NCI-H2171 (cell line): ENCODE measurements at regions not wholly inside any gene's neighbourhood (a gene's known extent, or its start where the extent isn't known, plus 50 kb on each side); places are given as distances from the start of the nearest gene placed in this dataset.

ENCODE experiments used
- DNase-seq: peaks from one replicate; lab custom pipeline; 2025; lab: John Stamatoyannopoulos, UW

DNA sequence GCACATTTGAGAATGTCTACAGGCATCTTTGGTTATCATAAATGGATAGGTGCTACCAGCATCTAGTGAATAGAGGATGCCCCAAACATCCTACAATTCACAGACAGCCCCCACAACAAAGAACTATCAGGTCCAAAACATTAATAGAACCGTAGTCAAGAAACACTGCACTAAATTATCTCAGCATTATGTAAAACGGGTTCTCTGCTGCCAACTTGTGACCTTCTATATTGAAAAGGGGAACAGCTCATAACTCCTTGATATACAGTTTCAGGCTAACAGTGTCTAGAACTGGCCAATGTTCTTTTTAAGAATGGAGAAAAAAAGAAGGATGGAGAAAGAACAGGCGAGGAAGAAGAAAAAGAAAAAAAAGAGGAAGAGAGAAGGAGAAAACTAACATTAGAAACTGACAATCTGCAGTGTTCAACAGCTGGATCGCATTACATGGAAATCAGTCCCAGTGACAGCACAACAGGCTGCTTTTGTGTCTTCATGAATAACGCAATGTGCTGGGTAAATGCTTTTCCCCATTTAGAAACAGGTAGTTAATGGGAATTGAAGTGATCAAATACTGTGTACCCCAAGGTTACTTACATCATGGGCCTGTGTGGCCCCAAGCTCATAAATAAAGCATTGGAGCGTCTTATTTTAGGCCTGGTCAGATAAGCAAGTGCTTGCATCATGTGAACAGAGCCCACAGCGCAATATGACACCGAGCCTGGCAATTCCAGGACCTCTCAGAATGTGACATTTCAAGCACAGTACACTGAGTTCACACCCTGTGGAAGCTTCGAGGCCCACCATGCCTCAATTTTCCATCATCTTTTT is 339.5 kb downstream of the DHX15 start:
- DNase-seq: no peak

DNA sequence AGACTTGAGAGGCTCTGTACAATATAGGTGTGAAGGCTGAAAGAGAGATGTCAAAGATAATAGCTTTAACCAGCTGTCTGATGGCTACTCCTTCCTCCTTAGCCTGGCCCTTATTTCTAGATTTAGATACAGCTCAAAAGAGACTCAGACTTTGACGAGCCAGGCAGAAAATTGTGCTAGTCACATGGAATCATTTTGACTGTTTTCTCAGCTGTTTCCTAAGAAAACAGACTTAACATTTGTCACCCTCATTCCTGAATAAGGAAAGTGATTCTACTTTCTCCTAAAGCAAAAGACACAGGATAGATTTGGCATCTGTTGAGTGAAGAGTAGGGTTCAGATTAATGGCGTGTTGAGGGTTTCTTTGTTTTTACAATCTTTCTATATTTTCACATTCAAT is 340.7 kb downstream of the DHX15 start:
- no peak for DNase-seq

DNA sequence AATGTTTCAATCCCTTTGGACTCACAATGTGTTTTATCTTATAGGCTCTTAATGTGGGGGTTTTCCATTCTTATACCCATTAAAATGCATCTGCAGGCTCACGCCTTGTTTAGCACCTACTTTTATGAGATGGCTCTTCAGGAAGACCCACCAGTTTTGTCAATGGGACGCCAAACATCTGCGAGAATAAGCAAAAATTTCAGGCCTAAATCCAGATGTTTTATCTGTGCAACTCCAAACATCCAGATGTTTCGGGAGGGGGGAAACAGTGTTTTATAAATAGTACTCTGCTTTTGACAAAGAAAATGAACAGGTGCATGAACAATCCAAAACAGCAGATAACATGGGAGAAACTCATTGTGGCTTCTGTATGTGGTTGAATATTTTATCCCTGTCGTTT is 342.8 kb downstream of the DHX15 start:
- no peak for DNase-seq

DNA sequence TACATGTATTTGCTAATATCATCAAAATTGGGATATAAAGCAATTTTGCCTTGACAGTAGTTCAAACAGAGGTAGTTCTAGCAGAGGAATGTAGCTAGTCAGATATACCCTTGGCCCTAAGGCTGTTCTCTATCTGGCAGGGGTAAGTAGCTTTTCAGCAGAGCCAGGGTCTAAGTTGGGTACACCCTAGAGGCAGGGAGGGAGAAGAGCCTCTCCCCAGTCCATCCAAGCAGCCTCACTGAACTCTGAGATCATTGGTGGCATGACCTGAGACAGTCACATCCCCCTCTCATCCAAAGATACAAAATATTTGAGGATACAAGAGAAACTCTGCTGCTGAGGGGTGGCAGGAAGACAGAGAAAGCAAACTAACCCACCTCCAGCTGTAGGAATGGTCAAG is 343.7 kb downstream of the DHX15 start:
- no peak for DNase-seq

DNA sequence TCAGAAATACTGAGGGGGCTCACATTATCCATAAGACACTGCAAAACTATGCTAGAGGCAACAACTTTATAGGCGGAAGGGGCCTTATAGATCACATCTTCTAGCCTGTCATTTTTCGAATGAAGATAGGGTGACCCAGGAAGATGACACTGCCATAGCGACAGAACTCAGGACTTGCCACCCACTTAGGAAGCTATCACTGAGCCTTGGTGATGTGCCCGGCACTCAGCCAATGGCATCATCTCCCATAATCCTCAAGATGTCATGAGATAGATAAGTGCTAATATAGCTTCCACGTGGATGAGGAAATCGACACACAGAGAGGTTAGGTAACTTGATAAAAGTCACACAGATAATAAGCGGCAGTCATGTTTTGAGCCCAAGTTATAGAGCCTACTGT is 346.6 kb downstream of the DHX15 start:
- no peak for DNase-seq

DNA sequence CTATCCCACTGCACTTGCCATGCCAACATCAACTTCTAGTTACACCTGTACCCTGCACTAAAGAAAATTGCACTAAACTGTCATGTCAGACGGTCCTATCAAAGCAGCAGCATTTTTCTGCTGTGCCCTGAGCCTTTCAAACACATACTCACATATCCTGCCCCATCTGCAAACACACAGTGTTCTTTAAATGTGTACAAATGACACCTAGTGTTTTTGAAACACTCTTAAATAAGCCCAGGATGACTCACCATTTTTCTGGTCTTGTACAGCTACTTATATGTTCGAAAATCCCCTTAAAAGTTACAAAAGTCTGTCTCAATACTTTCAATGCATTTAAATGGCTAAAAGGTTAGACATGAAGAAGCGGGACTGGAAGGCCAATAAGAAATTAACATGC is 346.7 kb upstream of the PPARGC1A start:
- DNase-seq: no peak

DNA sequence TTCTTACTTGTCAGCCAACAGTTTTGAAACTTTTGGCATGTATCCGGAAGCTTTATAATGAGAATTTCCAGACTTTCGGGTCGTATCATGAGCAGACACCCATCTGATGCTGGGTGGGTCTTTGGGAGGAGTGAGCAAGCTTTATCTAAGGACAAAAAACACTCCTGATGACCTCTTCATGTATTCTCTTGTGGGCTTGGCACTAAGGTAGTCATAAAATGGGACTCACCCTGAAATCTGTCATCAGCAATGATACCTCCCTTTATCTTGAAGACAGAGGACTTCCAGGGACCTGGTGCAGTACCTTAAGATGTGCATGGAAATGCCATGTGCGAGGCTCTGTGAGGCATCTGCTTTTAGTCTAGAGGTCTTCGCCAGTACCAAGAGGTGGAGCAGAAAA is 346.3 kb upstream of the PPARGC1A start:
- DNase-seq: no peak

DNA sequence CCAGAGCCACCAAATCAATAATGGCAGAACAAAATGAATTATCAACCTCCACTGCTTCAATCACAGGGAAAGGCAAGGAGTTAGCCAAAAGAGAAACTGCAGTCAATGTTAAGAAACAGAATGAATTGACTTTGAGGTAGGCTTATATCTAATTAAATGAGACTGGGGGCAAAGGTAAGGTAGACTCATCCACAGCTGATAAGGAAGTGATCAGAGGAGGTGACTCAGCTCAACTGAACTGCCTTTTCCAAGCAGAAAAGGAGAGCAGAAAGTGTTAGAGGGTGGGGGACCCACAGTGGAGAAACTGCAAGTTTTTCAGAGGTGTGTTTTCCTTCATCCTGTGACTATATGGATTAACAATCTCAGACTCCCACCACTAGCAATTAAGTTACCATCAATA is 345.8 kb upstream of the PPARGC1A start:
- DNase-seq: no peak

DNA sequence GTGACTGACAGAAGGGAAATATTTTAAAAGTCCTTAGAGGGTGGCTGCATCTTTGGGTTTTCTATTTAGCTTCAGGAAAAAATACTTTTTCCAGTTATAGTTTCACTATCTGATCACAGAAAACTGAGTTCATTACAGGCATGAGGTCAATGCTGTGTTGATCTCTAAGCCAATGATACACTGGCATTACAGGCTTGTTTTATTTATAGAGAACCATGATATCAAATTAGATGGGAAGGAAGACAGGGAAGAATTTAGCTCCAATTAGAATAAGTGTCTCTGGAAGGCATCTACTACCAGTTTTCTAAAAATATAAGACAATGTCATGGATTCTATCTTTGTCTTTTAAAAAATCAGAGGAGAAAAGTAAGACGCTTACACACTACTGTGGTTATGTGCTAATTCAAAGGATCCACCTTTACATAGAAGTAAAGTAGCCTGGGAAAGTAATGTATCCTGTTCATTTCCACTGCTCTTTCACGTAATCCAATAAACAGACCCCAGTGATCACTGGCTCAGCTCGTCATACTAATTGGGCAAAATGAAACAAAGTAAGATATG is 344.5 kb upstream of the PPARGC1A start:
- no peak for DNase-seq

DNA sequence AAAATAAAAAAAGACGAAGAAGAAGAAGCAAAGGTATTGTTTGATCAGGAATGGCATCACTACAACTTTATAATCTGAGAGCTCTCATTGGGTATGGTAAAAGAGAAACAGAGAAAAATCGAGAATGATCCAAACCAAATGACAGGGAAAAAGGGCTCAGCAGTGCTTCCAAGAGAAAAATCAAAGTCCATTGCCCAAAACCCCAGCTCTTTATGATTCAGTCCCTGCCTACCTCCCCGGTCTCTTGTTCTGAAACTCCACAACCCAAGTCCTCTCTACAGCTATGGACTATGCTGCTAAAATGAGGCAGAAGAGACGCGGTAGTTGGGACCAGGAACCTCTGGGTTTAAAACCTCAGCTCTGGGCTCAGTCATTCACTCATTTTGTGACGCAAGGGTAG is 341.1 kb upstream of the PPARGC1A start:
- no peak for DNase-seq

DNA sequence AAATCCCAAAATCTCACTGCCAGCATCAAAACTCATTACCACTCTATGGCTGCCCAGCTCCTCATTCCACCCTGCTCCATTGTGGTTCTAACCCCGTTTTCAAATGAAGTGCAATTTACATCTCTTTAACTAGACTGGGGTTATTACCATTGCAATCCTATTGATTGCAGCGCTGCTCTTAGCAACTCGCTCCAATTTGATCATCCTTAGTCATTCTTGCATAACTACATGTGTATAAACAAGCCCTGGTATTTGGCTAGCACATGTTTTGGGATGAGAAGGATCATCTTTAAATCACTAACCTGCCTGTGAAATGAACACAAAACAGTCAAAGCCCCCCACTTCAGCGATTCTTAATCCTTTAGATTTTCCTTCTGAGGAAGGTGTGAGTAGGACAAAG is 340.1 kb upstream of the PPARGC1A start:
- no peak for DNase-seq

DNA sequence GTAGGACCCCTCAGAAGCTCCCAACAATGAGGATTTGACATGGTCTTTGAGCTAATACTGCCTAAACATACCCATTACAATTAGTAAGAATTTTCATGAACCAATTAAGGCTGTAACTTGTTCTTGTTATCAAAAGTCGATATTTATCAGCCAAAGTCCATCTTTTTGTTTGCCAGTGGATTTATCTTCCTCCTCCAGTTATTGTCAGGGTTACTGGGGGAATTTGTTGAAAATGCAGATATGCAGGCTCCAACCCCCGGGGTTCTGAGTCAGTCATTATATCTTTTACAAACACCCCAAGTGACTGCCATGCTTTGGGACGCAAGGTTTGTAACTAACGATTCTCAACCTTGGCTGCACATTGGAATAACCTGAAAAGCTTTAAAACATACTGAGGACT is 338.8 kb upstream of the PPARGC1A start:
- DNase-seq: no peak

DNA sequence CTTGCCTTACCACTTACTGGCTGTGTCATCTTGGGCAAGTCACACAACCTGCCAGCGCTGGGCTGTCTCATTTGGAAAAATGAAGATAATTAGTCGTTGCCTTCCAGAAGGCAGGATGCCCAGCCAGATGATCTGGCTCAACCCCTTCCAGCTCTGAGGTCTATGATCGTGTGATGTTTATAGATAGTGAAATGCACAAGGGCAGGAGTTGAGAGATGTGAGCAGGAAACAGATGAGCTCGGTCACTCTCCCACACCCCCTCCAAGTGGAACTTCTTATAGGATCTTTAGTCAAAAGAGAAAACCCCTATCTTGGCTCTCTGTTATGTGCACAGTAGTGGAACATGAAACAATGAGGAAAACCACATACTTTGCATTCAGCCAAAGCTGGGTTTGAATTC is 336.8 kb upstream of the PPARGC1A start:
- no peak for DNase-seq

DNA sequence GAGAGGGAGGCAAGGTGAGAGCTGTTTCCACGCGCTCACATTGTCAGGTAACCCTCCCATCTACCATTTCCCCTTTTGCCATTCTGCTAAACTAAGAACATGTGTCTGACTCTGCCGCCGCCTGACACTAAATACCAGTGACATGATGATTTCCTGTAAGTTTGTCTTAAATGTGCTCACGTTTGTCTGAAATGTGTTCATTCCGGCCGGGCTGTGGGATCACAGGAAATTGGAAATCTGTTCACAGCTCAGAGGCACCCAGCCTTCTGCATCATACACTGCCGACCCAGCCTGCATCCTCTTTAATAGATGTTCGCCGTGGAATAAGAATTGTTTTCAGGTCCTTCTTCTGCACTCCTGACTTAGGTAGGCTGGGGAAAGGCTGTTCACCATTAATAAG is 336.2 kb upstream of the PPARGC1A start:
- DNase-seq: no peak

DNA sequence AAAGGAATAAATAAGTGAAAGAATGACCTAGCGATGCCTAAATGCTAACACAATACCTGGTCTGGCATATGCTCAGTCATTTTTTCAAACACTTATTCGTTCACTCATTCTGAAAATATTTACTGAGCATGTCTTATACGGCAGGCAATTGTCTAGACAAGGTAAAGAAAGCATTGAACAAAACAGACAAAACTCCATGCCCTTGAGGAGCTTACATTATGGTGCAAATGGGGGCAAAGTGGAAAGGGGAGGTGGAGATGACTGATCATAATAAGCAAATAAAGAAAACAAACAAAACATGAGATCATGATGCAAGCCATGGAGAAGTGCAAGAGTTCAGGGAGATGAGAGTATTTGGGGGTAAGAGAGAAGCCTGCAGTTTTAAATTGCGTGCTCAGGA is 334.6 kb upstream of the PPARGC1A start:
- no peak for DNase-seq

DNA sequence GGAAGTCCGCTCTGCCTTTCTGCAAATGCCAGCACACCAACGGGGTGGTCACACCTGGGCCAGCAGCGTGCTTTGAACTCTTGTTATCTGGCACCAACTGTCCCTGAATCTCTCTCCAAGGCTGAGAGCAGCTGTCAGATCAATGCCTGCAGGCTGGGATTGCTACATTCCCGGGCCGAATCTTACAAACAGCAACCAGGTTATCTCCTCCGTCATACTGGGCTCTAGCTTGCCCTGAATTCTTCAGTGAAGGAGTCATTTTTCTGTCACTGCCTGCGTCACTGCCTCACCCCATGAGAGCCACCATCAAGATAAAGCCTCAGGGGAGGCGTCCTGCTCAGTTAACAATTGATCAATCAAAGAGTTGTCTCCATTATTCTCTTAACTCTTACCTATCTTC is 329.4 kb upstream of the PPARGC1A start:
- no peak for DNase-seq

DNA sequence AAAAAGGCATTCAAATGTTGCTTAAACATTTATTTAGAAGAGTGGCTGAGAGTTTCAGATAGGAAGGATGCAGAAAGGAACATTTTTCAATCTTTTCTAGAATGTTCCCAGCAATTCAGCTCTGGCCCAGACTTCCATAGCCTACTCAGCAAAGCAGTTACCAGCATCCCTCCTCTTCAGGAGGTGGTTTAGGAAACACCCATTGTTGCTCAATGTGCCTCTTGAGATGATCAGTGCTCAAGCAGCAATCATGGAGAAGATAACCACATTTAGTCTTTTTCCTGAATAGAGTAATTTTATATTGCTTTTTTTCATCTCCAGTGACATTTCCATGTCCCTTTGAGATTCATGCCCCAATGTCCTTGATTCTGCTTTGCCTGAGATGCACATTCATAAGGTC is 328.7 kb upstream of the PPARGC1A start:
- no peak for DNase-seq

DNA sequence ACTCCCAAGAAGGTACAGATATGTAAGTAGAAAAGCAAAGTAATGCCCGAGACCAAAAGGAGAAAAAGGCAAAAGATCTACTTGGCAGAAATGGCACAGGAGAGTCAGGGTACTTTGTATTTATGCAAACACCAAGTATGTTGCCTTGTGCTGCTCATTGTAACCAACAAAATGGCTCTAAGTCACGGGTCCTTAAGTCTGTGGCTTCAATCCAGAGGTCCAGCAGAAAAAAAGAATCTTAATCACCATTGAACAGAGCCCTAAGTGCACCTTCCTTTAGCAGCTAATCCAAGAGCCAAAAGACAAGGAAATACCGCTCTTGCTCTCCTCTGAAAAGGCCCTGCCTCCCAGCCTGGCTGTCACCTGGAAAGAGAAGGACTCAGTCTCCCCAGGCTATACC is 324.9 kb upstream of the PPARGC1A start:
- DNase-seq: no peak

DNA sequence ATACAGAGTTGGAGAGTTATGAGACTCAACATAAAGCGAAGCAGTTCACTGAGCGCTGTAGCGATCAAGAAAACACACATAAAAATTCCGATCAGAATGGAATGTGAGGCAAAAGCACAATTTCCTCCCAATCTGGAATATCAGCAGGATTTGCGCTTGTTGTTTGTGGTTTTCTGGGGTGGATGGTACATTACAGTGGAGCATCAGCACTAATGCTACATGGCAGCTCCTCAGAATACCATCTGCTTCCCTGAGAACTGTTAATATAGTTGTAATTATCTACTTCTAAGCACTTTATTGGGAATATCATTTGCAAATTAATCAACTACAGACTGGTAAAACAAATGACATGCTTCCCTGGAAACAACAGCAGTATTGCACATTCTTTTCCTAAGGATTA is 324.1 kb upstream of the PPARGC1A start:
- DNase-seq: no peak

DNA sequence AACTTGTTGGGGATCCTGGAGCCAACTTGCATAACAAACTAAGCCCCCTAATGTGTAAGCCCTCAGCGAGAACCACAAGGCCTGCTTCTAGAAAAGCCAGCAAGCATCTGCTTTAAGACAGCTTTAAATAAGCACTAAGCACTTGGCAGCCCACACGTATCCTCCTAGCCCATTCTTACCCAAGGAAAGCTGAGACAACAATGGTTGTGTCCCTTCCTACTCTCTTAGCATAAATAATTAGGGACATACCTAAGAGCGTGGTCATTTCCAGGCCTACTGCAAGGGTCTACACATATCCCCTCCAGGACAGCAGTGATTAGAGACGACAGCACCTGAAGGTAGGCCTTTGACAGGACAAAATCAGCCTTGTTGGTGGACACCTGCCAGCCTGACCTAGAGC is 322.8 kb upstream of the PPARGC1A start:
- DNase-seq: no peak

DNA sequence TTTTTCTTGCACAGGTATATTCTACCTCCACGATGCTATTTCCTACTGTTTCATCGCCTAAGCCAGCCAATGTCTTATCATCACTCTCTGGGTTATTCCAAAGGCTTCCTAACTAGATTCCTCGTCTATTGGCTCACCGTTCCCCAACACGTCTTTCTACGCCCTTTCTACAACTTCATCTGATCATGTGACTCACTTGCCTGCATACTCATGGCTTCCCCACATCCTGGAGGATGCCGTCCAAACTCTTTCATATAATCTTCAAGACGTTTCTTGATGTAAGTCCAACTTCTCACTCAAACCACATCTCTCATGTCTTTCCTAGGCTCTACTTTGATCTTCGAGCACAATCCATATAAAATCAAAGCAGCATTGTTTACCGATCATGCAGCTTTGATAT is 322.0 kb upstream of the PPARGC1A start:
- no peak for DNase-seq

DNA sequence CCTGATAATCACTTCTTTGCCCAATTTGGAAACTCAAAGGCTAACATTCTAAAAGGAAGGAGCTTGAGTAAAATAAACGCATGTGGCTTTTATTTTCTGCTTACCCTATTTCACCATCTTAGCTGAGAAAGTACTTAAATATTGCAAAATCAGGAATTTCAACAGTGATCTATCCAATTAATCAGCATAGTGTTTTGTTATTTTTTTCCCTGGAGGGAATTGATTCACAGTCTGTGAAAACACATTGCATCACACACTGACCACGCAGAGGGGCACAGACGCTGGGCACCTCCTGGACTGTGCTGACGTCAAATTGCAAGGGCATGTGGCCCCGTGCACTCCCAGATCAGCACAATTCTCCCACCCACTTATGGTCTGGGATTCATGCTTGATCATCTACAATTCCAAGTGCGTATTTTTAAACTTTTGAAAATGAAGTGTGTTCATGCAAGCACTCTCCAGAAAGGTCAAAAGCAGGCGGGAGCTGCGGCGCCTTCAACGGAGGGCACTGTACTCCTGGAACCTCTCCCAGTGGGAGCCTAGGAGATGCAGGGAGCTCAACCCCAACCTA is 320.6 kb upstream of the PPARGC1A start:
- no peak for DNase-seq

DNA sequence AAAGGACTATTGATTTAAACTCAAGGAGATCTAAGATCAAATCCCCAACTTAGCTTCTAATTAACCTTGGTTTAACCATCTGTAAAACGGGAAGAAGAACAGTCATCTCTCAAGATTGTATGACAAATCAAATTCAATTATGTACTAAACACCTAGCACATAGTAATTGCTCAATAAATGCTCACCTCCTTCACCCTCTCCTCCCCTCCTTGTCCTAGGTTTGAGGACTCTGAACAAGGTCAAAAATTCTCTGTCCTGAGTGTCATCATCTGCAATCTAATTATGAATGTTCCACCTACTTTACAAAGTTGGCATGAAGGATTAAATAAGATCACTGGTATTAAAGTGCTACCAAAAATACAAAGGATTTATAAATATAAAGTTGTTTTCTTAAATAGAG is 320.1 kb upstream of the PPARGC1A start:
- no peak for DNase-seq

DNA sequence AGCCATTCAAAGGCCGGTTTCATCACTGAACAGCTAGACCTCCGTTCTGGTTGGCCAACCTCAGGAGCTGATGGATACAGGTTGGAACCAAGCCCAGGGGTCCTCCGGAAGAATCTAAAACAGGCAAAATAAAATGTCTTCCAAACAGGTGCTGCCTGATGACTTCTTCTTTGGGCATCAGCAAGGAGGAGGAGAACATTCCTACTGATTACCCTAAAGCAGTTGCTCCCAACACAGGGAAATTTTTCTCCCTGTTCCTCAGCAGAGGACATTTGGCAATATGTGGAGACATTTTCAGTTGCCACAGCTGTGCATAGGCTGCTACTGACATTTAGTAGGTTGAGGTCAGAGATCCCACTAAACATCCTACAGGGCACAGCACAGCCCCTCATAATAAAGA is 319.3 kb upstream of the PPARGC1A start:
- no peak for DNase-seq
